HepG2 (cell line): ENCODE measurements at regions not wholly inside any gene's neighbourhood (a gene's known extent, or its start where the extent isn't known, plus 50 kb on each side); places are given as distances from the start of the nearest gene placed in this dataset.

Experiments
- ATAC-seq: fragments of 200-7000 bp; cut with Tn5 transposase; 3 replicates; pipeline ENCODE4 v1.9.1; 2020; ENCODE audit warnings: mild to moderate bottlenecking, moderate library complexity
- BruUV-seq: library from RNA; stranded (reverse); fragments of 400-500 nt; replicated peaks from 2 replicates; lab custom pipeline; 2021; lab: Mats Ljungman, UMichigan
- CTCF ChIA-PET: fragments of 300-600 bp; formaldehyde crosslinking; extraction: SDS; loops from one replicate; lab custom pipeline; 2021; ENCODE audit warnings: low total read pairs, inconsistent platforms, low intra/inter-chr PET ratio; lab: Yijun Ruan, JAX
- POLR2A ChIA-PET: fragments of 350-600 bp; sonication (Branson Sonifier 250); formaldehyde crosslinking; loops from one replicate; lab custom pipeline; 2020; ENCODE audit warnings: antibody characterized with exemption, inconsistent platforms; lab: Yijun Ruan, JAX
- DNase-seq: peaks from one replicate; pipeline ENCODE4 v3.0.0-alpha.2; 2015; ENCODE audit warnings: low spot score
- FAIRE-seq: peaks from 3 replicates; lab custom pipeline; 2011; peaks lifted over from hg19 to GRCh38; lab: Jason Lieb, UNC
- H2AFZ ChIP-seq: one replicate; pipeline ENCODE4 v1.6.1; 2011; ENCODE audit warnings: low read length, inconsistent platforms
- H3K27ac ChIP-seq: fragments of 300-600 bp; 3 replicates; pipeline ENCODE4 v1.8.0; 2011; ENCODE audit warnings: mixed run types, mild to moderate bottlenecking, mixed read lengths, low read length, inconsistent platforms; ENCODE audit not compliant: insufficient read depth; ENCODE audit errors: extremely low read length
- H3K27me3 ChIP-seq, 2 experiments: fragments of 200-600 bp in 1 of 2; 2 replicates in 1 of 2; 3 replicates in 1 of 2; pipeline versions ENCODE4 v1.6.0 to v1.8.0; 2011; ENCODE audit warnings: low read length in 2 of 2, mild to moderate bottlenecking in 2 of 2, moderate library complexity in 2 of 2, inconsistent platforms in 1 of 2; ENCODE audit not compliant: insufficient read depth in 2 of 2, control insufficient read depth in 1 of 2
- H3K36me3 ChIP-seq, 2 experiments: fragments of 200-600 bp in 1 of 2; replicated peaks in 1 of 2; 2 replicates in 1 of 2; 3 replicates in 1 of 2; pipeline versions ENCODE4 v1.5.1 to v1.8.0; 2011; ENCODE audit warnings: low read length in 2 of 2, inconsistent platforms in 1 of 2; ENCODE audit not compliant: insufficient read depth in 2 of 2, control insufficient read depth in 1 of 2
- H3K4me1 ChIP-seq: 2 replicates; pipeline ENCODE4 v1.5.1; 2012; ENCODE audit warnings: low read length, inconsistent platforms; ENCODE audit not compliant: insufficient read depth
- H3K4me2 ChIP-seq: 2 replicates; pipeline ENCODE4 v1.6.0; 2011; ENCODE audit warnings: low read depth, low read length, inconsistent platforms
- H3K4me3 ChIP-seq, 3 experiments: fragments of 200-600 bp in 1 of 3; sonication (generic), shearing (Covaris generic) in 1 of 3; replicated peaks in 1 of 3; 2 replicates each; pipeline ENCODE4 v1.5.1; 2011 to 2016; ENCODE audit warnings: low read length in 3 of 3, inconsistent platforms in 2 of 3, low read depth in 2 of 3, mild to moderate bottlenecking in 2 of 3, control low read depth in 1 of 3, mixed read lengths in 1 of 3; ENCODE audit not compliant: insufficient read depth in 1 of 3
- H3K79me2 ChIP-seq: one replicate; pipeline ENCODE4 v1.6.1; 2011; ENCODE audit warnings: low read length, inconsistent platforms; ENCODE audit not compliant: insufficient read depth
- H3K9ac ChIP-seq: 2 replicates; pipeline ENCODE4 v1.6.0; 2011; ENCODE audit warnings: mild to moderate bottlenecking, low read depth, low read length, inconsistent platforms; ENCODE audit not compliant: insufficient read depth
- H3K9me3 ChIP-seq: 2 replicates; pipeline ENCODE4 v1.5.1; 2012; ENCODE audit warnings: mild to moderate bottlenecking, low read length
- H4K20me1 ChIP-seq: 2 replicates; pipeline ENCODE4 v1.6.0; 2011; ENCODE audit warnings: inconsistent platforms, mild to moderate bottlenecking, low read length, moderate library complexity; ENCODE audit not compliant: insufficient read depth
- CREBL2 ChIP-seq: sonication (generic); formaldehyde crosslinking; IDR thresholded peaks from 2 replicates; pipeline ENCODE4 v1.8.1; 2023; ENCODE audit warnings: missing genetic modification reagents, mild to moderate bottlenecking, borderline replicate concordance
- DR1 ChIP-seq: sonication (generic); formaldehyde crosslinking; IDR thresholded peaks from 2 replicates; pipeline ENCODE4 v1.8.0; 2021; ENCODE audit warnings: mild to moderate bottlenecking, missing genetic modification reagents, inconsistent platforms
- EP300 ChIP-seq, 3 experiments: sonication (generic) in 1 of 3; formaldehyde crosslinking in 1 of 3; IDR thresholded peaks; 2 replicates each; pipeline versions ENCODE4 v1.5.1 to v1.6.1; 2011 to 2020; ENCODE audit warnings: low read depth in 2 of 3, low read length in 2 of 3, borderline replicate concordance in 1 of 3, improper control_type of control experiment in 1 of 3, mild to moderate bottlenecking in 1 of 3, missing genetic modification reagents in 1 of 3, moderate library complexity in 1 of 3
- FOXO1 ChIP-seq: sonication (generic); formaldehyde crosslinking; IDR thresholded peaks from 2 replicates; pipeline ENCODE4 v1.4.0; 2020; ENCODE audit warnings: missing genetic modification reagents
- HOXA7 ChIP-seq: sonication (generic); formaldehyde crosslinking; IDR thresholded peaks from 2 replicates; pipeline ENCODE4 v1.8.1; 2022; ENCODE audit warnings: mild to moderate bottlenecking, missing genetic modification reagents, moderate library complexity
- MLX ChIP-seq: IDR thresholded peaks from 2 replicates; pipeline ENCODE4 v1.6.1; 2016
- MTF1 ChIP-seq: sonication (generic); formaldehyde crosslinking; IDR thresholded peaks from 2 replicates; pipeline ENCODE4 v1.5.0; 2020; ENCODE audit warnings: missing genetic modification reagents
- SATB2 ChIP-seq: sonication (generic); formaldehyde crosslinking; IDR thresholded peaks from 2 replicates; pipeline ENCODE4 v1.5.0; 2020; ENCODE audit warnings: missing genetic modification reagents
- SOX5 ChIP-seq: IDR thresholded peaks from 2 replicates; pipeline ENCODE4 v1.6.1; 2016; ENCODE audit warnings: borderline replicate concordance
- SYNCRIP ChIP-seq: fragments of 200-400 bp; formaldehyde crosslinking; IDR thresholded peaks from 2 replicates; pipeline ENCODE4 v1.6.1; 2018; ENCODE audit warnings: mild to moderate bottlenecking, low read depth, low read length; ENCODE audit not compliant: insufficient read depth
- TARDBP ChIP-seq: sonication (generic); formaldehyde crosslinking; IDR thresholded peaks from 2 replicates; pipeline ENCODE4 v1.8.0; 2022; ENCODE audit warnings: mild to moderate bottlenecking, missing genetic modification reagents
- TOE1 ChIP-seq: sonication (generic); formaldehyde crosslinking; IDR thresholded peaks from 2 replicates; pipeline ENCODE4 v1.4.0; 2020; ENCODE audit warnings: mild to moderate bottlenecking, missing genetic modification reagents
- ZBTB10 ChIP-seq: sonication (generic); formaldehyde crosslinking; IDR thresholded peaks from 2 replicates; pipeline ENCODE4 v1.4.0; 2020; ENCODE audit warnings: missing genetic modification reagents, borderline replicate concordance
- ZNF18 ChIP-seq: sonication (generic); formaldehyde crosslinking; IDR thresholded peaks from 2 replicates; pipeline ENCODE4 v1.8.0; 2022; ENCODE audit warnings: mild to moderate bottlenecking, missing genetic modification reagents; ENCODE audit not compliant: insufficient replicate concordance
- ZNF256 ChIP-seq: sonication (generic); formaldehyde crosslinking; conservative IDR thresholded peaks from 2 replicates; pipeline ENCODE4 v1.4.0; 2020; ENCODE audit warnings: missing genetic modification reagents
- ZNF335 ChIP-seq: sonication (generic); formaldehyde crosslinking; IDR thresholded peaks from 2 replicates; pipeline ENCODE4 v1.4.0; 2020; ENCODE audit warnings: missing genetic modification reagents
- ZNF343 ChIP-seq: sonication (generic); formaldehyde crosslinking; IDR thresholded peaks from 2 replicates; pipeline ENCODE4 v1.4.0; 2020; ENCODE audit warnings: mild to moderate bottlenecking, missing genetic modification reagents
- ZNF772 ChIP-seq: sonication (generic); formaldehyde crosslinking; IDR thresholded peaks from 2 replicates; pipeline ENCODE4 v1.5.0; 2020; ENCODE audit warnings: mild to moderate bottlenecking, missing genetic modification reagents
- ZNF788 ChIP-seq: sonication (generic); formaldehyde crosslinking; IDR thresholded peaks from 2 replicates; pipeline ENCODE4 v1.5.0; 2020; ENCODE audit warnings: mild to moderate bottlenecking, missing genetic modification reagents, borderline replicate concordance
- WGBS: methylation state at CpG from one replicate; pipeline ENCODE4 v1.1.6; 2017; ENCODE audit warnings: low lambda C conversion rate; 5-methylcytosine and 5-hydroxymethylcytosine counted together
- in situ Hi-C: cut with HindIII; loops from 2 replicates; pipeline ENCODE4 v1.10.0; 2017; ENCODE audit warnings: low pct_unique_long_range_greater_than_20kb; ENCODE audit not compliant: extremely low pct_ligation_motif_present
- intact Hi-C: fragments of 100-400 bp; cut with micrococcal nuclease; formaldehyde crosslinking; loops from one replicate; pipeline ENCODE4 v1.10.0; 2022; ENCODE audit not compliant: unreplicated experiment

DNA sequence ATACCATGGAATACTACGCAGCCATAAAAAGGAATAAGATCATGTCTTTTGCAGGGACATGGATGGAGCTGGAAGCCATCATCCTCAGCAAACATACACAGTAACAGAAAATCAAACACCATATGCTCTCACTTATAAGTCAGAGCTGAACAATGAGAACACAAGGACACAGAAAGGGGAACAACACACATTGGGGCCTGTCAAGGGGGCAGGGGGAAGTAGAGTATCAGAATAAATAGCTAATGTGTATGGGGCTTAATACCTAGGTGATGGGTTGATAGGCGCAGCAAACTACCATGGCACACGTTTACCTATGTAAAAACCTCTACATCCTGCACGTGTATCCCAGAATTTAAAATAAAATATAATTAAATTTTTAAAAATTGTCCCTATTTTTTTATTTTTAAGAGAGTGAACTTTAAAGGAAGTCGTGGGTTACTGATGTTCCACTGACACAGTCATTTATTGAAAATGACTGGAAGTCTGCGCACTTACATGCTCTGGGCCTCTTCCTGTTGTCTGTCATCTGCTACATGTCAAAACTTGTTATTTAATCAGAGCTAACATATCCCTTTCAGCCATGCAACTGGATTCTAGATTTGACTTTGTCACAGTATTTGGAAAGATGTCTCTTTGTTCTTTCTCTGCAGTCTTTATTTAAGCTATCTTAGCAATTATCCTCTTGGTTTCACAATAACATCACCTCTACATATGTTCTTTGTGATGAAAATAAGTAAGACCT lies 73.7 kb upstream of the ABCB5 start:
- in situ Hi-C loops: no loop called here
- no peaks in the 10 kb centered on the region for H3K4me1 ChIP-seq
- POLR2A ChIA-PET: no interaction called here
- H3K9ac ChIP-seq: no peak overlapping the region
- ATAC-seq (no peak), FAIRE-seq (no peak), DNase-seq (no peak)
- H4K20me1 ChIP-seq: no peaks in the 10 kb centered on the region
- TF ChIP-seq SOX5 (CRISPR knock-in tag) (no peak), FOXO1 (CRISPR knock-in tag) (no peak), EP300 (IDR thresholded peaks at IDR 0.05; ENCODE audit: low read depth in 2 of 2, low read length in 2 of 2) (no peak), EP300 (CRISPR knock-in tag; IDR thresholded peaks at IDR 0.05; ENCODE audit: borderline replicate concordance) (no peak), ZNF18 (no peak), ZNF335 (no peak), SYNCRIP (no peak), ZNF256 (no peak), CREBL2 (CRISPR knock-in tag) (no peak), TARDBP (no peak), SATB2 (CRISPR knock-in tag) (no peak), DR1 (CRISPR knock-in tag) (no peak), ZNF788 (CRISPR knock-in tag) (no peak), MLX (no peak), ZBTB10 (CRISPR knock-in tag) (no peak), TOE1 (CRISPR knock-in tag) (no peak), MTF1 (CRISPR knock-in tag) (no peak), ZNF772 (no peak), HOXA7 (CRISPR knock-in tag) (no peak), ZNF343 (CRISPR knock-in tag) (no peak)
- no peaks in the 10 kb centered on the region for H3K79me2 ChIP-seq
- intact Hi-C loops: no loop called here
- no peak overlapping the region for H3K4me3 ChIP-seq
- no peak overlapping the region for H2AFZ ChIP-seq
- no peaks in the 10 kb centered on the region for H3K27me3 ChIP-seq
- no peak overlapping the region for H3K27ac ChIP-seq
- no TSS peak for BruUV-seq
- no peaks in the 10 kb centered on the region for H3K9me3 ChIP-seq
- CTCF ChIA-PET: no interaction called here
- no peak overlapping the region for H3K4me2 ChIP-seq
- 5% methylated on average over 6 of the region's 6 CpGs for WGBS
- no peaks in the 10 kb centered on the region for H3K36me3 ChIP-seq
